A673 (cell line): ENCODE measurements at regions not wholly inside any gene's neighbourhood (a gene's known extent, or its start where the extent isn't known, plus 50 kb on each side); places are given as distances from the start of the nearest gene placed in this dataset.

Experiments
- BruUV-seq: library from RNA; stranded (reverse); fragments of 400-500 nt; replicated peaks from 2 replicates; lab custom pipeline; 2021; lab: Mats Ljungman, UMichigan
- CTCF ChIA-PET: fragments of 300-600 bp; sonication (Branson Sonifier 250); formaldehyde crosslinking; loops from one replicate; lab custom pipeline; 2022; ENCODE audit warnings: antibody characterized with exemption; lab: Charles Lee
- POLR2A ChIA-PET: fragments of 300-600 bp; sonication (Branson Sonifier 250); formaldehyde crosslinking; loops from one replicate; lab custom pipeline; 2022; ENCODE audit warnings: antibody characterized with exemption; ENCODE audit not compliant: low non-redundant PET; lab: Charles Lee
- DNase-seq: peaks from one replicate; pipeline ENCODE4 v3.0.0-alpha.2; 2015; ENCODE audit warnings: low spot score
- H3K27ac ChIP-seq: fragments of 200-600 bp; sonication (generic); 2 replicates; pipeline ENCODE4 v1.5.1; 2016; ENCODE audit warnings: mixed run types, low read depth, mild to moderate bottlenecking, mixed read lengths, antibody characterized with exemption, low read length; ENCODE audit not compliant: poor library complexity, severe bottlenecking
- H3K27me3 ChIP-seq: fragments of 200-600 bp; sonication (generic); replicated peaks from 2 replicates; pipeline ENCODE4 v1.6.1; 2017; ENCODE audit warnings: mixed run types, low read depth, mild to moderate bottlenecking, mixed read lengths, antibody characterized with exemption, low read length; ENCODE audit not compliant: insufficient read depth, poor library complexity
- H3K36me3 ChIP-seq: fragments of 200-600 bp; sonication (generic); 2 replicates; pipeline ENCODE4 v1.6.1; 2016; ENCODE audit warnings: mixed run types, mild to moderate bottlenecking, mixed read lengths, antibody characterized with exemption, low read length; ENCODE audit not compliant: insufficient read depth, poor library complexity, severe bottlenecking
- H3K4me1 ChIP-seq: fragments of 200-600 bp; sonication (generic); 2 replicates; pipeline ENCODE4 v1.6.1; 2017; ENCODE audit warnings: mixed run types, mild to moderate bottlenecking, mixed read lengths, antibody characterized with exemption, low read length; ENCODE audit not compliant: insufficient read depth, poor library complexity, severe bottlenecking
- H3K4me3 ChIP-seq: fragments of 200-600 bp; sonication (generic); 2 replicates; pipeline ENCODE4 v1.5.1; 2016; ENCODE audit warnings: low read depth, mixed run types, mild to moderate bottlenecking, mixed read lengths, low read length; ENCODE audit not compliant: poor library complexity, severe bottlenecking
- H3K9me3 ChIP-seq: fragments of 200-600 bp; sonication (generic); 2 replicates; pipeline ENCODE4 v1.6.1; 2016; ENCODE audit warnings: mixed run types, low read depth, mild to moderate bottlenecking, mixed read lengths, antibody characterized with exemption, low read length; ENCODE audit not compliant: poor library complexity, severe bottlenecking
- CTCF ChIP-seq: fragments of 300-800, 200-600 bp; sonication (generic); conservative IDR thresholded peaks from 2 replicates; pipeline ENCODE4 v1.5.1; 2017; ENCODE audit warnings: low read depth, mild to moderate bottlenecking, antibody characterized with exemption, low read length, moderate library complexity, mixed read lengths
- EZH2 ChIP-seq: fragments of 200-600 bp; sonication (generic); IDR thresholded peaks from 2 replicates; pipeline ENCODE4 v1.6.1; 2017; ENCODE audit warnings: borderline replicate concordance, low read depth, mild to moderate bottlenecking, mixed read lengths, antibody characterized with exemption, low read length; ENCODE audit not compliant: poor library complexity, severe bottlenecking
- intact Hi-C: fragments of 100-400 bp; cut with micrococcal nuclease; formaldehyde crosslinking; loops from one replicate; pipeline ENCODE4 v1.10.0; 2022; ENCODE audit not compliant: unreplicated experiment

DNA sequence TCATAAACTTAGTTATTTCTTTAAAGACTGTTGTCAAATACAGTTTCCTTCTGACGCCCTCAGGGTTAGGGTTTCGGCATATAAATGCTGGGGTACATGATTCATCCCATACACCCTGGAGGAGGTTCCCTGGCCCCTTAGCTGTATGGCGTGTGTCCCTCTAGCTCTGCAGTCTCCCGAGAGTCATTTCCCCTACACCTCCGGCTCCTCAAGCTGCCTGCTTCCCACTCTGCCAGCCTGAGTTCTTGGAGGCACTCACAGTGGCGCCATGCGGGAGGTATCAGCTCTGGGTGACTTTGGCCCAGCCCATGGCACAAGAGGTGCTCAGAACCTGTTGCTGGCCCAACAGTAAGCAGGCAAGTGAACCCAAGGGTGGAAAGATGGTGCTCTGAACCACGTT, 70.2 kb upstream of the TRPM1 start:
- Histone ChIP-seq H3K4me3 (no peak overlapping the region), H3K27ac (no peak overlapping the region), H3K9me3 (no peaks in the 10 kb centered on the region), H3K4me1 (no peaks in the 10 kb centered on the region), H3K27me3 (no peaks in the 10 kb centered on the region), H3K36me3 (no peaks in the 10 kb centered on the region)
- intact Hi-C loops: no loop called here
- TF ChIP-seq EZH2 (no peak), CTCF (no peak)
- no peak for DNase-seq
- CTCF ChIA-PET: no interaction called here
- BruUV-seq: no TSS peak
- POLR2A ChIA-PET: no interaction called here

DNA sequence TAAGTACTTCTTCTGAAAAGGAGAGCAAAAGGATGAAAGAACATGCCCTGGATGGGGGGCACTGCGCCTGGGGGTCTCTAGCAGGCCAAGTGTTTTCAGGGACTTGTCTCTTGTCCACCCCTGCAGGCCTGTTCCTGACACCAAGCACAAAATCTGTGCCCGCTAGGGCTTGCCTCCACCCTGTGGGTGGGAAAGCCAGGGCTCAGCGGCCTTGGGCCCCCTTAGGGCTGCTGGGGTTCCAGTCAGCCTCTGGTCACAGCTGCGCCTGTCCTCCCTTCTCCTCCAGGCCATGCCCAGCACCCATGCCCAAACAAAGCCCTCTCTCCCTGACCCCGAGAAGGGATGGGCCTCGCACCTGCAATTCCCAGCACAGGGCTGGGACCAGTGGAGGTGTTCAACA, 71.1 kb upstream of the TRPM1 start:
- intact Hi-C loops: no loop called here
- no peak overlapping the region for H3K27ac ChIP-seq
- no TSS peak for BruUV-seq
- DNase-seq: no peak
- TF ChIP-seq EZH2: no peak
- ChIA-PET POLR2A (no interaction called here), CTCF (no interaction called here)
- H3K4me3 ChIP-seq: no peak overlapping the region
- no peaks in the 10 kb centered on the region for H3K36me3 ChIP-seq
- no peaks in the 10 kb centered on the region for H3K27me3 ChIP-seq
- no peaks in the 10 kb centered on the region for H3K9me3 ChIP-seq
- H3K4me1 ChIP-seq: no peaks in the 10 kb centered on the region

- no TSS peak for BruUV-seq
- POLR2A ChIA-PET: no interaction called here
- H3K27ac ChIP-seq: no peak overlapping the region
- TF ChIP-seq EZH2 (no peak), CTCF (no peak)
- H3K27me3 ChIP-seq: no peaks in the 10 kb centered on the region
- CTCF ChIA-PET: no interaction called here
- DNase-seq: no peak
- intact Hi-C loops: no loop called here
- H3K9me3 ChIP-seq: no peaks in the 10 kb centered on the region
- H3K4me1 ChIP-seq: no peaks in the 10 kb centered on the region
- H3K36me3 ChIP-seq: no peaks in the 10 kb centered on the region
- H3K4me3 ChIP-seq: no peak overlapping the region
Observed at GRCh38 chr15:31173790-31174450, 72.4 kb upstream of the TRPM1 start.

DNA sequence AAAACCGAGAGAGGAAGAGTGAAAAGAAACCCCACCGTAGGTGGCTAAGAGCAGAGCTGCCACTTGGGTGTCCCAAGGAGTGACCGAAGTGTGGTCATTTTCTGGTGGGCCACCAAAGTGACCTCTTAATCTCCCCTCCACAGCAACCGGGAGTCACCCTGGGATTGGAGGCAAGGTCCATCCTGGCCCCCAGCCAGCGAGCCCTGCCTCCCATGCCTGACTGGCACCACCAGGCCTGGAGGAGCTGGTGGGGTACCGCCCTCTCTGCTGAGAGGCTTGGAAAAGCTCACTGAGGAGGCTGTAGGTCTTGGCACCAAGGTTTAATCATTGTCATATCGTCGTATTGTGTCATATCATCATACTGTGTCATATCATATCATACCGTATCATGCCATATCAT, 74.0 kb upstream of the TRPM1 start:
- no peaks in the 10 kb centered on the region for H3K36me3 ChIP-seq
- ChIA-PET CTCF (no interaction called here), POLR2A (no interaction called here)
- no peak for TF ChIP-seq CTCF
- TF ChIP-seq EZH2: no peak
- DNase-seq: no peak
- no peak overlapping the region for H3K27ac ChIP-seq
- no peaks in the 10 kb centered on the region for H3K27me3 ChIP-seq
- no TSS peak for BruUV-seq
- no peaks in the 10 kb centered on the region for H3K9me3 ChIP-seq
- no peaks in the 10 kb centered on the region for H3K4me1 ChIP-seq
- intact Hi-C loops: no loop called here
- no peak overlapping the region for H3K4me3 ChIP-seq
